ENCODE measurements at regions not wholly inside any gene's neighbourhood (a gene's known extent, or its start where the extent isn't known, plus 50 kb on each side); places are given as distances from the start of the nearest gene placed in this dataset.

DNA sequence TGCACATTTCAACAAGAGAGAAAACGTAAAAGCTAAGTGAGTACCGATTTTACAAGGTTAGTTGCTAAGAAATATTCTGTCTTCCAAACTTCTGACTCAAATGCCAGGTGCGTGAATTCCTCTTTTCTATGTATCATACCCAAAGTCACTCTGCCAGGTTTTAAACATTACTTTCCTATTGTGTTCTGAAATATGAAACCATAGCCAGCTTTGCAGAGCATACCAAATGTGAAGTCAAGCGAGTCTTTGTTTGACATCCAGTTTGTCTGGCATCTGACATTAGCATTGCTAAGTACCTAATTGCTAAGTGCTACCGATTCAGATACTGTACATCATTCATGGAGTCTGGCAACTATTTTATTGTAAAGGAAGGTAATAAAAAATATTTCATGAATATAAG is 321.9 kb upstream of the GALNT5 start:
- Mint-ChIP-seq H3K9me3 (peaks cover 3% of the 10 kb centered on the region; the same call in 1 of the 2 replicates), H3K36me3 (no peaks in the 10 kb centered on the region), H3K27me3 (ENCODE audit: low read depth) (no peaks in the 10 kb centered on the region), H3K27ac (no peak overlapping the region), H3K4me1 (peaks cover 9% of the 10 kb centered on the region), H3K4me3 (no peak overlapping the region)
- TF ChIP-seq ETV6 (CRISPR knock-in tag; IDR thresholded peaks at IDR 0.05) = no peak
- TF ChIP-seq TEAD4 (CRISPR knock-in tag; IDR thresholded peaks at IDR 0.05) = no peak
- TF ChIP-seq, protein P1, sequence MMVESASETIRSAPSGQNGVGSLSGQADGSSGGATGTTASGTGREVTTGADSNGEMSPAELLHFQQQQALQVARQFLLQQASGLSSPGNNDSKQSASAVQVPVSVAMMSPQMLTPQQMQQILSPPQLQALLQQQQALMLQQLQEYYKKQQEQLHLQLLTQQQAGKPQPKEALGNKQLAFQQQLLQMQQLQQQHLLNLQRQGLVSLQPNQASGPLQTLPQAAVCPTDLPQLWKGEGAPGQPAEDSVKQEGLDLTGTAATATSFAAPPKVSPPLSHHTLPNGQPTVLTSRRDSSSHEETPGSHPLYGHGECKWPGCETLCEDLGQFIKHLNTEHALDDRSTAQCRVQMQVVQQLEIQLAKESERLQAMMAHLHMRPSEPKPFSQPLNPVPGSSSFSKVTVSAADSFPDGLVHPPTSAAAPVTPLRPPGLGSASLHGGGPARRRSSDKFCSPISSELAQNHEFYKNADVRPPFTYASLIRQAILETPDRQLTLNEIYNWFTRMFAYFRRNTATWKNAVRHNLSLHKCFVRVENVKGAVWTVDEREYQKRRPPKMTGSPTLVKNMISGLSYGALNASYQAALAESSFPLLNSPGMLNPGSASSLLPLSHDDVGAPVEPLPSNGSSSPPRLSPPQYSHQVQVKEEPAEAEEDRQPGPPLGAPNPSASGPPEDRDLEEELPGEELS (CRISPR knock-in tag; IDR thresholded peaks at IDR 0.05) = no peak
- TF ChIP-seq FOXJ3 (CRISPR knock-in tag; IDR thresholded peaks at IDR 0.05; ENCODE audit: borderline replicate concordance) = no peak
- ChIA-PET POLR2A (no interaction called here), CTCF (no interaction called here)
- no peak for ATAC-seq
- DNase-seq (ENCODE audit: low spot score) = no peak

DNA sequence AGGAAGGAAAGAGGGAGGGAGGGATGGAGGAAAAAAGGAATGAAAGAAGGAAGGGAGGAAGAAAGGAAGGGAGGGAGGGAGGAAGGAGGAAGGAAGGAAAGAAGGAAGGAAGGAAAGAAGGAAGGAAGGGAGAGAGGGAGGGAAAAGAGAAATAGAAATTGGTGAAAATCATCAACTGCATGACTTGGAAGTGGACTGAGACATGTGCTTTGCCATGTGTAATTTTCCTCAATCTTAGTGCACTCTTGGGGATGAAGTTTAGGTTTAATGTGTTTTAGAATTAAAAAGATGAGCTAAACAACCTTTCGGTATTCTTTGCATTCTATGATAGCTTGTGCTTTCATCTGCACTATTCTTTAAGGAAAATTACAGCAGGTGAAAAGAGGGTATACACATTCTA is 320.1 kb upstream of the GALNT5 start:
- ChIA-PET CTCF (interaction anchor here (0.6 kb wide), 1 partner anchor 7 kb away, joined by 3 read pairs; no protein-coding TSS in a partner anchor), POLR2A (no interaction called here)
- ATAC-seq = no peak
- Mint-ChIP-seq H3K36me3 (no peaks in the 10 kb centered on the region), H3K9me3 (peaks cover 3% of the 10 kb centered on the region; the same call in 1 of the 2 replicates), H3K27me3 (ENCODE audit: low read depth) (no peaks in the 10 kb centered on the region), H3K4me3 (no peak overlapping the region), H3K27ac (no peak overlapping the region), H3K4me1 (peaks cover 9% of the 10 kb centered on the region)
- no peak for DNase-seq (ENCODE audit: low spot score)
- no peak for TF ChIP-seq USF2 (CRISPR knock-in tag; IDR thresholded peaks at IDR 0.05)
- TF ChIP-seq, protein P2, sequence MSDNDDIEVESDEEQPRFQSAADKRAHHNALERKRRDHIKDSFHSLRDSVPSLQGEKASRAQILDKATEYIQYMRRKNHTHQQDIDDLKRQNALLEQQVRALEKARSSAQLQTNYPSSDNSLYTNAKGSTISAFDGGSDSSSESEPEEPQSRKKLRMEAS (CRISPR knock-in tag; IDR thresholded peaks at IDR 0.05) = no peak
- TF ChIP-seq FOXK1 (CRISPR knock-in tag; IDR thresholded peaks at IDR 0.05) = no peak
- TF ChIP-seq MXD4 (CRISPR knock-in tag; IDR thresholded peaks at IDR 0.05; ENCODE audit: borderline replicate concordance) = no peak
- TF ChIP-seq, protein P3, sequence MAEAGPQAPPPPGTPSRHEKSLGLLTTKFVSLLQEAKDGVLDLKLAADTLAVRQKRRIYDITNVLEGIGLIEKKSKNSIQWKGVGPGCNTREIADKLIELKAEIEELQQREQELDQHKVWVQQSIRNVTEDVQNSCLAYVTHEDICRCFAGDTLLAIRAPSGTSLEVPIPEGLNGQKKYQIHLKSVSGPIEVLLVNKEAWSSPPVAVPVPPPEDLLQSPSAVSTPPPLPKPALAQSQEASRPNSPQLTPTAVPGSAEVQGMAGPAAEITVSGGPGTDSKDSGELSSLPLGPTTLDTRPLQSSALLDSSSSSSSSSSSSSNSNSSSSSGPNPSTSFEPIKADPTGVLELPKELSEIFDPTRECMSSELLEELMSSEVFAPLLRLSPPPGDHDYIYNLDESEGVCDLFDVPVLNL (CRISPR knock-in tag; IDR thresholded peaks at IDR 0.05; ENCODE audit: borderline replicate concordance, low read depth) = no peak
- TF ChIP-seq ZNF232 (CRISPR knock-in tag; IDR thresholded peaks at IDR 0.05) = no peak

GRCh38 chr2:156944871-156945270 is 312.6 kb upstream of the GALNT5 start:
- ChIA-PET CTCF (interaction anchor here (0.5 kb wide), 1 partner anchor 8 kb away, joined by 3 read pairs; no protein-coding TSS in a partner anchor), POLR2A (no interaction called here)
- no peak for ATAC-seq
- Mint-ChIP-seq H3K36me3 (no peaks in the 10 kb centered on the region), H3K27ac (no peak overlapping the region), H3K4me1 (no peaks in the 10 kb centered on the region), H3K9me3 (peaks cover 5% of the 10 kb centered on the region), H3K27me3 (ENCODE audit: low read depth) (no peaks in the 10 kb centered on the region), H3K4me3 (no peak overlapping the region)
- no peak for DNase-seq (ENCODE audit: low spot score)
- TF ChIP-seq CDX4 (CRISPR knock-in tag; IDR thresholded peaks at IDR 0.05; ENCODE audit: borderline replicate concordance) (no peak), SMAD4 (CRISPR knock-in tag; IDR thresholded peaks at IDR 0.05) (no peak), GABPB1 (CRISPR knock-in tag; IDR thresholded peaks at IDR 0.05) (no peak), ZNF219 (CRISPR knock-in tag; IDR thresholded peaks at IDR 0.05; ENCODE audit: borderline replicate concordance) (no peak), NR2C2 (CRISPR knock-in tag; IDR thresholded peaks at IDR 0.05) (no peak), AR (CRISPR knock-in tag; IDR thresholded peaks at IDR 0.05) (no peak), SMAD3 (CRISPR knock-in tag; IDR thresholded peaks at IDR 0.05; ENCODE audit: borderline replicate concordance) (no peak), TEAD4 (CRISPR knock-in tag; IDR thresholded peaks at IDR 0.05) (no peak), USF2 (CRISPR knock-in tag; IDR thresholded peaks at IDR 0.05) (no peak), ARID4B (CRISPR knock-in tag; IDR thresholded peaks at IDR 0.05; ENCODE audit: borderline replicate concordance) (no peak), JAZF1 (CRISPR knock-in tag; IDR thresholded peaks at IDR 0.05) (no peak)
